ENCODE measurements at regions not wholly inside any gene's neighbourhood (a gene's known extent, or its start where the extent isn't known, plus 50 kb on each side); places are given as distances from the start of the nearest gene placed in this dataset.

GRCh38 chr2:143939626-143940330 lies 580.1 kb downstream of the ZEB2 start:
- Histone ChIP-seq H3K36me3 (no peaks in the 10 kb centered on the region), H3K4me3 (no peak overlapping the region)

GRCh38 chr2:143937723-143938350 lies 582.1 kb downstream of the ZEB2 start:
- no peak for DNase-seq (ENCODE audit: low spot score)
- peaks cover 0 to 6% of the 10 kb centered on the region in 2 donors for H3K4me1 ChIP-seq
- TF ChIP-seq CTCF (IDR thresholded peaks at IDR 0.05) = no peak
- no peaks in the 10 kb centered on the region for H3K36me3 ChIP-seq
- peak overlapping the region; percentile 35 to 62 for H3K4me3 ChIP-seq
- peak overlapping the region; percentile 31 to 83 for H3K27ac ChIP-seq
- H3K27me3 ChIP-seq = no peaks in the 10 kb centered on the region
- no peaks in the 10 kb centered on the region for H3K9me3 ChIP-seq

More at GRCh38 chr2:143939626-143940330, 580.1 kb downstream of the ZEB2 start:
- H3K27me3 ChIP-seq = no peaks in the 10 kb centered on the region
- peaks cover 0 to 6% of the 10 kb centered on the region in 2 donors for H3K4me1 ChIP-seq
- DNase-seq (ENCODE audit: low spot score) = no peak
- H3K9me3 ChIP-seq = no peaks in the 10 kb centered on the region
- no peak for TF ChIP-seq CTCF (IDR thresholded peaks at IDR 0.05)
- H3K27ac ChIP-seq = peak overlapping the region; percentile 46 to 83

DNA sequence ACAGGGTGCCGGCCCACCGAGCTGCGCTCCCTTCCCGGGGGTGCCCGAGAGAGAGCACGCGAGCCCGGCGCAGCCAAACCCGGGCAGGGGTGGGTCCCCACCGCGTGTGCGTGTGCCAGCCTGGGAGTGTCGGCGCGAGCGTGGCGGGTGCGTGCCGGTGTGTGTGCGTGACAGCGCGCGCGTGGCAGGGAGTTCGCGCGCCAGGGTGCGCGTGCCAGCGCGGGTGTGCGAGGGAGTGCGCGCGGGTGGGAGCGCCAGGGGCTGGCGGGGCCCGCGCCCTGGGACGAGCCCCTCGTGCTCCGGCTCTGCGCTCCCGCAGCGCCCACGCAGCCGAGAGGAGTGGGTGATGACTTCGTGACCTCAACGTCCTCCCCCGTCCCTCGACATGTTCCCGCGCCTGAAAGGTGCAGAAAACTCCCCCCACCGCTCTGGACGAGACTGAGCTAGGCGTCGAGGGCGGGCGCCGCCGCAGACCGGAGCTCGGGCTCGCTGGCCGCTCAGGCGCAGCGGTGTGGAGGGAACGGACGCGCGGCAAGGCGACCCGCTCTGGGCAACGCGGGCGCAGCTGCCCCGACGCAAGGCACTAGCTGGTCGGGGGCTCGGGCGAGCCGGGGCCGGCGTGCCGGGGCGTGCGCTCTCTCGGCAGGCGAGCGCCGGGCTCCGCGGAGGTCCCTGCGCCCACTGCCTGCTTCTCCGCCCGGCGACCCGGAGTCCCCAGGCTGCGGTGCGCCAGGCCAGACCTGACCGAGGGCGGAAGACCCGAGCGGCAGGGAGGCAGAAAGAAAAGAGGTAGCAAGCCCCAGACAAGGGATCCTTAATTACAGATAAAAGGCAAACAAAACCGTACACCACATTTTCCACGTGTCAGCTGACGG lies 582.8 kb downstream of the ZEB2 start:
- H3K4me1 ChIP-seq = peaks cover 0 to 6% of the 10 kb centered on the region in 2 donors
- peak overlapping the region; percentile 31 to 83 for H3K27ac ChIP-seq
- no peak for TF ChIP-seq CTCF (IDR thresholded peaks at IDR 0.05)
- no peak for DNase-seq (ENCODE audit: low spot score)
- H3K9me3 ChIP-seq = no peaks in the 10 kb centered on the region
- no peaks in the 10 kb centered on the region for H3K27me3 ChIP-seq
- peak overlapping the region; percentile 35 to 62 for H3K4me3 ChIP-seq
- H3K36me3 ChIP-seq = no peaks in the 10 kb centered on the region

GRCh38 chr2:143936538-143936847 lies 583.4 kb downstream of the ZEB2 start:
- no peak for DNase-seq (ENCODE audit: low spot score)

DNA sequence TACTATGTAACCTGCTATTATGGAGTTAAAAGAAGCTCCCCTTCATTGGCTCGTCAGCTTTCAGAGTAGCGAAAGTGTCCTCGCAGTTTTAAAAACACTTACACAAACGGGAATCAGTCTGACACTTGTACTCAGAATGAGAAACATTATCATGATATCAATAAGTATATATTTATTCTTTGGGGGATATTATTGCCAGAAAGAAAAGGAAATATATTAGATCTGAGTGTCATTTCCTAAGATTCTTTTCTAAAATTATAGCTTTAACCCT lies 584.5 kb downstream of the ZEB2 start:
- H3K27me3 ChIP-seq = no peaks in the 10 kb centered on the region
- DNase-seq (ENCODE audit: low spot score) = no peak

More at GRCh38 chr2:143936538-143936847, 583.4 kb downstream of the ZEB2 start:
- TF ChIP-seq CTCF (IDR thresholded peaks at IDR 0.05) = no peak
- Histone ChIP-seq H3K9me3 (no peaks in the 10 kb centered on the region), H3K4me1 (peaks cover 0 to 6% of the 10 kb centered on the region in 2 donors), H3K27ac (peak overlapping the region; percentile 31 to 83), H3K4me3 (peak overlapping the region; percentile 35 to 62), H3K36me3 (no peaks in the 10 kb centered on the region), H3K27me3 (no peaks in the 10 kb centered on the region)

More for the DNA sequence above, 584.5 kb downstream of the ZEB2 start:
- H3K9me3 ChIP-seq = no peaks in the 10 kb centered on the region
- TF ChIP-seq CTCF (IDR thresholded peaks at IDR 0.05) = no peak
- peak overlapping the region; percentile 32 to 83 for H3K27ac ChIP-seq
- H3K36me3 ChIP-seq = no peaks in the 10 kb centered on the region
- H3K4me1 ChIP-seq = peaks cover 0 to 6% of the 10 kb centered on the region in 2 donors
- H3K4me3 ChIP-seq = peak overlapping the region in 1 of 2 donors; percentile 15
